GM20000 (cell line): ENCODE measurements at regions not wholly inside any gene's neighbourhood (a gene's known extent, or its start where the extent isn't known, plus 50 kb on each side); places are given as distances from the start of the nearest gene placed in this dataset.

Experiments used
- DNase-seq: peaks from one replicate; pipeline ENCODE4 v3.0.0; 2012; ENCODE audit warnings: low spot score
- TF ChIP-seq, protein P1 (sequence below): IDR thresholded peaks from 2 replicates; pipeline ENCODE4 v1.5.1; 2012; ENCODE audit warnings: mild to moderate bottlenecking, control low read depth; ENCODE audit errors: extremely low read depth, missing control alignments

DNA sequence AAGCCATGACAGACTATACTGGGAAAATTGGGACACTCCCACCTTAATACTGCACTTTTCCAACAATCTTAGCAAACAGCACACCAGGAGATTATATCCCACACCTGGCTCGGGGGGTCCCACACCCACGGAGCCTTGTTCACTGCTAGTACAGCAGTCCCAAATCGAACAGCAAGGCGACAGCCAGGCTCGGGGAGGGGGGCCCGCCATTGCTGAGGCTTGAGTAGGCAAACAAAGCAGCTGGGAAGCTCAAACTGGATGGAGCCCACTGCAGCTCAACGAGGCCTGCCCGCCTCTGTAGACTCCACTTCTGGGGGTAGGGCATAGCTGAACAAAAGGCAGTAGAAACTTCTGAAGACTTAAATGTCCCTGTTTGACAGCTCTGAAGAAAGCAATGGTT, 118.3 kb downstream of the MAGEB5 start:
- TF ChIP-seq, protein P1, sequence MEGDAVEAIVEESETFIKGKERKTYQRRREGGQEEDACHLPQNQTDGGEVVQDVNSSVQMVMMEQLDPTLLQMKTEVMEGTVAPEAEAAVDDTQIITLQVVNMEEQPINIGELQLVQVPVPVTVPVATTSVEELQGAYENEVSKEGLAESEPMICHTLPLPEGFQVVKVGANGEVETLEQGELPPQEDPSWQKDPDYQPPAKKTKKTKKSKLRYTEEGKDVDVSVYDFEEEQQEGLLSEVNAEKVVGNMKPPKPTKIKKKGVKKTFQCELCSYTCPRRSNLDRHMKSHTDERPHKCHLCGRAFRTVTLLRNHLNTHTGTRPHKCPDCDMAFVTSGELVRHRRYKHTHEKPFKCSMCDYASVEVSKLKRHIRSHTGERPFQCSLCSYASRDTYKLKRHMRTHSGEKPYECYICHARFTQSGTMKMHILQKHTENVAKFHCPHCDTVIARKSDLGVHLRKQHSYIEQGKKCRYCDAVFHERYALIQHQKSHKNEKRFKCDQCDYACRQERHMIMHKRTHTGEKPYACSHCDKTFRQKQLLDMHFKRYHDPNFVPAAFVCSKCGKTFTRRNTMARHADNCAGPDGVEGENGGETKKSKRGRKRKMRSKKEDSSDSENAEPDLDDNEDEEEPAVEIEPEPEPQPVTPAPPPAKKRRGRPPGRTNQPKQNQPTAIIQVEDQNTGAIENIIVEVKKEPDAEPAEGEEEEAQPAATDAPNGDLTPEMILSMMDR, result no peak
- DNase-seq, result no peak

DNA sequence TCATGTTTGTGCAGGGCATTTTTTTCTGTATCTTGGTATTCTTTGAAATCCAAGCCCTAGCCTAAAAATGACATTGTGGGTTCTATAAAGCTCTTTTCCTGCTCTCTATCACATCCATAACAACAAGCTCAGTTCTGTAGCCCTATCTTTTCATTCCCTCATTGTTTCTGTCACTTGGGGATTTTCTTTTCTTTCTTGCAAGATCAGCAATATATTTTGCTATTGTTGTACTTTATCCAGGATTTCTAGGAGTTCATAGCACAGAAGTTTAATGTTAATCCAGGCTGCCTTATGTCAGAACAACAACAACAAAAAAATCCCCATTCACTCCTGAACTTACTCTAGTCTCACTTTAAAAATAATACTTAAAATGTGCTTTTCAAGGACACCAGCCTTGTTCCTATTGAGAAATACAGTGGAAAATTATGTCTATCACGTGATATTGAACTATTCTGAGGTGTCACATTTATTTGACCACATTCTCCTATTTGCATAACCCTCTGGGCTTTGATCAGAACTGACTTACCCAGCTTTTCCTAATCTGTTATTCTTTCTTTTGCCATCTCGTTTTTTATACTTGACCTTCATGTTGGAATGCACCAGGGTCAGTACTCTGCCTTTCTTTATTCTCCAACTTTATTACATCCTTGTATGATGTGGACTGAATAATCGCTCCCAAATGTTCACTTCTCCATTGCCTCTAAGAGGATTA, 112.8 kb downstream of the MAGEB5 start:
- DNase-seq, result no peak
- TF ChIP-seq, protein P1, result no peak

DNA sequence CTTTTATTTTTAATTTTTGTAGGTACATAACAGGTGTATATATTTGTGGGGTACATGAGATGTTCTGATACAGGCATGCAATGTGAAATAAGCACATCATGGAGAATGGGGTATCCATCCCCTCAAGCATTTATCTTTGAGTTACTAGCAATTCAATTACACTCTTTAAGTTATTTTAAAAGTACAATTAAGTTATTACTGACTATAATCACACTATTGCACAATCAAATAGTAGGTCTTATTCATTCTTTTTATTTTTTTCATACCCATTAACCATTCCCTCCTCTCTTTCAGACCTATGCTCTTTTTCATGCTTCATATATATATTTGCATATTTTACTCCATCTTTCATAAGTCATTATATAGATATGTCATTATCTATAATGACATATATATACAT, 93.3 kb downstream of the MAGEB5 start:
- TF ChIP-seq, protein P1, result no peak
- DNase-seq, result no peak

DNA sequence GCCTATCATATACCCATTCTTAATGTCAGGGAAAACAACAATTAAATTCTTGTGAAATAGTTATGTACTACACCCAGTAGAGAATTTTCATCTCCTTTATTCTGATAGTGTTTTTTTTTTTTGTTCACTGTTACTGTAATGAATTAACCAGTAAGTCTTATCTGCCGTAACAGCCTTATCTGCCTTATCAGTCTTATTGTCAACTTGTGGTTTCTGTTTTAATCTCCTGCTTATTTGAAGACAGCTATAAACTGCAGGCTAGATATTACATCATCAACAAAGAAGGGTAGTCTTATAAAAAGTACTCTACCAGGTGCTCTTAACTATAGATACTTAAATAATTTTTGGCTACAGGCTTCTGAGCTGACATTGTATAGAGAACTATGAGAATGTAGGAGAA, 79.5 kb downstream of the MAGEB5 start:
- DNase-seq, result no peak

DNA sequence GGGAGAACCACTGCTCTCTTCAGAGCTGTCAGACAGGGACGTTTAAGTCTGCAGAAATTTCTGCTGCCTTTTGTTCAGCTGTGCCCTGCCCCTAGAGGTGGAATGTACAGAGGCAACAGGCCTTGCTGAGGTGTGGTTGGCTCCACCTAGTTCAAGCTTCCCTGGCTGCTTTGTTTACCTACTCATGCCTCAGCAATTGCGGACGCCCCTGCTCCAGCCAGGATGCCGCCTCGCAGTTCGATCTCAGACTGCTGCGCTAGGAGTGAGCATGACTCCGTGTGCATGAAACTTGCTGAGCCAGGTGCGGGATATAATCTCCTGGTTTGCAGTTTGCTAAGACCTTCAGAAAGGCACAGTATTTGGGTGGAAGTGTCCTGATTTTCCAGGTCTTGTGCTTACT, 70.9 kb downstream of the MAGEB5 start:
- TF ChIP-seq, protein P1, result no peak
- no peak for DNase-seq

More for the DNA sequence above, 79.5 kb downstream of the MAGEB5 start:
- TF ChIP-seq, protein P1, result no peak
